Hepatocyte (in vitro differentiated cells): ENCODE measurements at regions not wholly inside any gene's neighbourhood (a gene's known extent, or its start where the extent isn't known, plus 50 kb on each side); places are given as distances from the start of the nearest gene placed in this dataset.

ENCODE experiments used
- CTCF ChIP-seq: fragments of 200-600 bp; sonication (generic); IDR thresholded peaks from 2 replicates; pipeline ENCODE4 v1.5.1; 2016; ENCODE audit warnings: antibody characterized with exemption, mild to moderate bottlenecking; ENCODE audit not compliant: poor library complexity
- EZH2phosphoT487 ChIP-seq: fragments of 200-600 bp; sonication (generic); IDR thresholded peaks from one replicate; pipeline ENCODE4 v1.6.1; 2018; ENCODE audit warnings: antibody characterized with exemption, mild to moderate bottlenecking, low read depth, moderate library complexity; ENCODE audit not compliant: unreplicated experiment, severe bottlenecking

DNA sequence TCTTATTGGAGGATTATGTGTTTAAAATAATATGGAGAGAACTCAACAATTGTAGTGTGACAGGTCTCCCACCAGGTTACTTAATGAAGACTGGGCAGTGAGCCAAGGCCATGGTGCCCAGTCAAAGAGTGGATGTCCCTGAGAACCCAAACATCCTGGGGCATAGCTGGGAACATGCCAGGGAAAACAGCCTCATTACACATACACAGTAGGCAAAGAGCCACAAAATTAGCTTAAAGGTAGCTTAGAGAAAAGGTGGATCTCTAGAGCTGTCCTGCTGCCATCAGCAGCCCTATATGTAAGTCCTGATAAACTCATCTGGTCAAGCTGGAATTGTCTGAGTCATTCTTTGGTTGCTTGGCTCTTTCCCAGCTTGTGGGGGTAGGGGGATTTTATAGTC, 287.8 kb downstream of the PHF14 start:
- no peak for TF ChIP-seq CTCF
- no peak for TF ChIP-seq EZH2phosphoT487
